Spleen (tissue), 11 donors: ENCODE measurements at regions not wholly inside any gene's neighbourhood (a gene's known extent, or its start where the extent isn't known, plus 50 kb on each side); places are given as distances from the start of the nearest gene placed in this dataset.
"Not testable (repeated sequence)": the region's sequence is repeated elsewhere in the genome, so short reads cannot be mapped to it uniquely, and the experiment has no call there.

Experiments
- DNase-seq: peaks from one replicate; pipeline ENCODE4 v3.0.0-alpha.2; 2020
- H3K27ac ChIP-seq, 8 donors: fragments of 200-600 bp; sonication (generic) in 7 of 8; 1 replicate in 4 of 8; 2 replicates in 4 of 8; pipeline versions ENCODE4 v1.5.0 to v1.8.0; 2016 to 2021; ENCODE audit warnings: inconsistent platforms in 4 of 8, mild to moderate bottlenecking in 4 of 8, moderate library complexity in 1 of 8
- H3K27me3 ChIP-seq, 7 donors: fragments of 200-600 bp; sonication (generic) in 6 of 7; replicated peaks in 1 of 7; 1 replicate in 4 of 7; 2 replicates in 3 of 7; pipeline versions ENCODE4 v1.5.0 to v1.8.0; 2016 to 2021; ENCODE audit warnings: inconsistent platforms in 3 of 7, mild to moderate bottlenecking in 1 of 7
- H3K36me3 ChIP-seq, 6 donors: fragments of 200-600 bp; sonication (generic) in 5 of 6; 1 replicate in 4 of 6; 2 replicates in 2 of 6; pipeline versions ENCODE4 v1.5.0 to v1.8.0; 2016 to 2021; ENCODE audit warnings: inconsistent platforms in 2 of 6
- H3K4me1 ChIP-seq, 6 donors: fragments of 200-600 bp; sonication (generic) in 5 of 6; 1 replicate in 3 of 6; 2 replicates in 3 of 6; pipeline versions ENCODE4 v1.5.0 to v1.8.0; 2016 to 2021; ENCODE audit warnings: inconsistent platforms in 3 of 6
- H3K4me3 ChIP-seq, 8 donors: fragments of 200-600 bp; sonication (generic) in 7 of 8; 1 replicate in 4 of 8; 2 replicates in 4 of 8; pipeline versions ENCODE4 v1.5.0 to v1.8.0; 2016 to 2021; ENCODE audit warnings: inconsistent platforms in 4 of 8, mild to moderate bottlenecking in 4 of 8, moderate library complexity in 2 of 8
- H3K9me3 ChIP-seq, 8 donors: fragments of 200-600 bp; sonication (generic) in 7 of 8; 1 replicate in 4 of 8; 2 replicates in 4 of 8; pipeline versions ENCODE4 v1.5.0 to v1.8.0; 2016 to 2021; ENCODE audit warnings: inconsistent platforms in 4 of 8
- POLR2A ChIP-seq, 3 donors: fragments of 450-650 bp; IDR thresholded peaks; one replicate each; pipeline ENCODE4 v1.5.1; 2017; ENCODE audit warnings: antibody characterized with exemption in 3 of 3, mild to moderate bottlenecking in 1 of 3
- POLR2AphosphoS5 ChIP-seq, 3 donors: sonication (generic); formaldehyde crosslinking; IDR thresholded peaks; one replicate each; pipeline ENCODE4 v1.5.1; 2017; ENCODE audit warnings: antibody characterized with exemption in 3 of 3
- WGBS, 5 donors: extraction: QIAGEN DNeasy Blood & Tissue Kit in 3 of 5; methylation state at CpG; one replicate each; pipeline versions ENCODE4 v1.1.5 to v1.1.7; 2013 to 2018; 5-methylcytosine and 5-hydroxymethylcytosine counted together
- intact Hi-C: fragments of 100-400 bp; cut with DNase I; formaldehyde crosslinking; loops from one replicate; pipeline ENCODE4 v1.15.0; 2023; ENCODE audit warnings: low total_unique reads
- TF ChIP-seq, protein P1 (sequence below), 11 experiments: fragments of 200-600 bp in 7 of 11; fragments of 450-650 bp in 4 of 11; sonication (generic) in 4 of 11; IDR thresholded peaks in 8 of 11; conservative IDR thresholded peaks in 3 of 11; 1 replicate in 7 of 11; 2 replicates in 4 of 11; pipeline versions ENCODE4 v1.4.0 to v1.8.0; 2016 to 2021; ENCODE audit warnings: antibody characterized with exemption in 11 of 11, inconsistent platforms in 4 of 11, mild to moderate bottlenecking in 1 of 11
- donor health status: healthy with polysubstance abuse.
- donor health status: DM: no; HTN: no; CAD: no; lungs with moderate emphysema.
- donor health status: DM: no; HTN: no; CAD: no.
- donor health status: Bipolar disorder and iron deficiency.
- donor health status: healthy.
- donor health status: DM: no; HTN: no; CAD: no.
- donor health status: DM: yes; HTN: yes; CAD: no.

DNA sequence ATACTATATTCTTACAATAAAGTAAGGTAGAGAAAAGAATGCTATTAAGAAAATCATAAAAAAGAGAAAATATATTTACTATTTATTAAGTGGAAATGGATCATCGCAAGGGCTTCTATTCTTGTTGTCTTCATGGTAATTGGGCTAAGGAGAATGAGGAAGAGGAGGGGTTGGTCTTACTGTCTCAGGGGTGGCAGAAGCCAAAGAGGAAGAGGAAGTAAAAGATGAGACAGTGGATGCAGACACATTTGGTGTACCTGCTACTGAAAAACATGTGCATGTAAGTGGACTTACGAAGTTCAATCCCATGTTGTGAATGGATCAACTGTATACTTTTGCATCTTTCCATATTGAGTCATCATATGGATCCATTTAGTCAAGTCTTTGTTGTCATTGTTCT is 1502.1 kb upstream of the ADGRL3 start:
- intact Hi-C loops = no loop called here
- no peaks in the 10 kb centered on the region for H3K9me3 ChIP-seq
- no peak overlapping the region for H3K27ac ChIP-seq
- no peaks in the 10 kb centered on the region for H3K27me3 ChIP-seq
- no peak for DNase-seq
- H3K36me3 ChIP-seq = no peaks in the 10 kb centered on the region
- WGBS, 5 donors = 77 to 92% (median 82%) methylated on average over 2 of the region's 2 CpGs
- H3K4me3 ChIP-seq = no peak overlapping the region
- TF ChIP-seq POLR2AphosphoS5 (IDR thresholded peaks at IDR 0.05) = no peak
- TF ChIP-seq POLR2A (IDR thresholded peaks at IDR 0.05) = no peak
- TF ChIP-seq, protein P1, sequence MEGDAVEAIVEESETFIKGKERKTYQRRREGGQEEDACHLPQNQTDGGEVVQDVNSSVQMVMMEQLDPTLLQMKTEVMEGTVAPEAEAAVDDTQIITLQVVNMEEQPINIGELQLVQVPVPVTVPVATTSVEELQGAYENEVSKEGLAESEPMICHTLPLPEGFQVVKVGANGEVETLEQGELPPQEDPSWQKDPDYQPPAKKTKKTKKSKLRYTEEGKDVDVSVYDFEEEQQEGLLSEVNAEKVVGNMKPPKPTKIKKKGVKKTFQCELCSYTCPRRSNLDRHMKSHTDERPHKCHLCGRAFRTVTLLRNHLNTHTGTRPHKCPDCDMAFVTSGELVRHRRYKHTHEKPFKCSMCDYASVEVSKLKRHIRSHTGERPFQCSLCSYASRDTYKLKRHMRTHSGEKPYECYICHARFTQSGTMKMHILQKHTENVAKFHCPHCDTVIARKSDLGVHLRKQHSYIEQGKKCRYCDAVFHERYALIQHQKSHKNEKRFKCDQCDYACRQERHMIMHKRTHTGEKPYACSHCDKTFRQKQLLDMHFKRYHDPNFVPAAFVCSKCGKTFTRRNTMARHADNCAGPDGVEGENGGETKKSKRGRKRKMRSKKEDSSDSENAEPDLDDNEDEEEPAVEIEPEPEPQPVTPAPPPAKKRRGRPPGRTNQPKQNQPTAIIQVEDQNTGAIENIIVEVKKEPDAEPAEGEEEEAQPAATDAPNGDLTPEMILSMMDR (IDR thresholded peaks at IDR 0.05 in 8 of 11, conservative IDR thresholded peaks at IDR 0.05 in 3 of 11) = no peak
- H3K4me1 ChIP-seq = no peaks in the 10 kb centered on the region

DNA sequence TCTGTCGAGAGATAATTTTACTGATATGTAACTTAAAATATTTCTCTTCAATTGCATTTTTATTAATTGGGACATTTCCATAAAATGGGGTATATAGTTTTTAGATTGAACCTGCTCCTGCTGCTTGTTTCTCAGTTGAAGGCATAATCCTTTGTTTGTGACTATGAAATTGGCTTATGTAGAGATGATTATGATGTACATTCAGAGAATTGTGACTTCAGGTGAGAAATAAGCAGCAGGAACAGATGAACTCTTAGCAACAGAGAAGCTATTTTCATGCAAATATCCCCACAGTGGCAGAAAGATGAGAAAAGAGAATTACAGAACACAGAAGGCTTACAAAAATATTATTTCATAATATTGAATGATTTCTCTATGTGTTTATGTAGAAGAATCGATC is 1499.5 kb upstream of the ADGRL3 start:
- no peaks in the 10 kb centered on the region for H3K36me3 ChIP-seq
- no peaks in the 10 kb centered on the region for H3K9me3 ChIP-seq
- H3K27me3 ChIP-seq = no peaks in the 10 kb centered on the region
- DNase-seq = no peak
- WGBS, 5 donors = 82 to 90% (median 87%) methylated on average over 2 of the region's 2 CpGs
- no peak overlapping the region for H3K4me3 ChIP-seq
- intact Hi-C loops = no loop called here
- H3K4me1 ChIP-seq = no peaks in the 10 kb centered on the region
- no peak overlapping the region for H3K27ac ChIP-seq
- TF ChIP-seq, protein P1 (IDR thresholded peaks at IDR 0.05 in 8 of 11, conservative IDR thresholded peaks at IDR 0.05 in 3 of 11) = no peak
- no peak for TF ChIP-seq POLR2AphosphoS5 (IDR thresholded peaks at IDR 0.05)

DNA sequence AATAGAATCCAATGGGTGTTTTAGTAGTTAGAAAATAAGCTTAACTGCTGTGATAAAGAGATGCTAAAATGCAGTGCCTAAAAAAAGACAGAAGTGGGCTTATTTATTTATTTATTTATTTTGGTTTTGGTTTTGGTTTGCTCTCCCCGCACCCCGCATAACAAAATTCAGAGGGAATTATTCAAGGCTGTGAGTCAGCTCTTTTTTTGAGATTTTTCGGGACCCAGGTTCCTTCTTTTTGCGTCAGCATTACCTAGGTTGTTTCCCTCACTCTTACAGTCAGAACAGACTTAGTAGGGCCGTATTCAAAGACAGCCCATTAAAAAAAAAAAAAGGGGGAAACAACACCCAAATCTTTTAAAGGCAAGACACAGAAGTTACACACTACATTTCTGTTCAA is 1495.5 kb upstream of the ADGRL3 start:
- 20 to 52% (median 32%) methylated on average over 5 of the region's 5 CpGs for WGBS, 5 donors
- Histone ChIP-seq H3K27me3 (no peaks in the 10 kb centered on the region), H3K4me3 (no peak overlapping the region), H3K9me3 (no peaks in the 10 kb centered on the region), H3K27ac (no peak overlapping the region), H3K4me1 (no peaks in the 10 kb centered on the region), H3K36me3 (no peaks in the 10 kb centered on the region)
- TF ChIP-seq POLR2AphosphoS5 (IDR thresholded peaks at IDR 0.05) (no peak), POLR2A (IDR thresholded peaks at IDR 0.05) (no peak)
- TF ChIP-seq, protein P1 (IDR thresholded peaks at IDR 0.05 in 8 of 11, conservative IDR thresholded peaks at IDR 0.05 in 3 of 11) = no peak
- no peak for DNase-seq
- intact Hi-C loops = no loop called here

DNA sequence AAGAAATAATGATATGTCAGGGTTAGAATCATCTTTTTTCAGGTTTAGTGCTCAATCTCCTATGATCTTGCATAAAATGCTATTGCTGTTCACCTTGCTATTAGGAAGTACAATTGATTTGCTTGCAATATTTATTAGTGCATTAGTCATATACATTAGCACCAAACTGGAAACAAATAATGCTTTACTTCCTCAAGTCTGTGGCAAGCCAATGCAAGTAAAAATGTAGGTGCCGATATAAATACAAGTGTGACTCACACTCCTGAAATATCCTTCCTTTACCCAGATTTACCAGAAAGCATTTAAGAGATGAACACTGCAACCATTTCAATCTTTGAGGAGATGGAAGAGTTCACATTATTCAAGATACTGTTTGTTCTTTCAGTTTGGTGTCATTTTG is 1487.7 kb upstream of the ADGRL3 start:
- no peak for DNase-seq
- TF ChIP-seq POLR2AphosphoS5 (IDR thresholded peaks at IDR 0.05) = no peak
- TF ChIP-seq, protein P1 (IDR thresholded peaks at IDR 0.05 in 8 of 11, conservative IDR thresholded peaks at IDR 0.05 in 3 of 11) = no peak
- TF ChIP-seq POLR2A (IDR thresholded peaks at IDR 0.05) = no peak
- 65 to 82% (median 67%) methylated on average over 1 of the region's 1 CpG for WGBS, 5 donors

DNA sequence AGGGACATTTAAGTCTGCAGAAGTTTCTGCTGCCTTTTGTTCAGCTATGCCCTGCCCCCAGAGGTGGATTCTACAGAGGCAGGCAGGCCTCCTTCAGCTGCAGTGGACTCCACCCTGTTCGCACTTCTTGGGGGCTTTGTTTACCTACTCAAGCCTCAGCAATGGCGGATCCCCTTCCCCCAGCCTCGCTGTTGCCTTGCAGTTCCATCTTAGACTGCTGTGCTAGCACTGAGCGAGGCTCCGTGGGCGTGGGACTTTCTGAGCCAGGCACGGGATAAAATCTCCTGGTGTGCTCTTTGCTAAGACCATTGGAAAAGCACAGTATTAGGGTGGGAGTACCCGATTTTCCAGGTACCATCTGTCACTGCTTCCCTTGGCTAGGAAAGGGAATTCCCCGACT is 1475.8 kb upstream of the ADGRL3 start:
- H3K27me3 ChIP-seq, H3K36me3 ChIP-seq, DNase-seq, H3K4me1 ChIP-seq, H3K27ac ChIP-seq, H3K4me3 ChIP-seq, intact Hi-C loops: not testable (repeated sequence)
- H3K9me3 ChIP-seq = peaks cover 0 to 27% (median 4%) of the 10 kb centered on the region in 8 donors
- WGBS, 5 donors = 73 to 93% (median 88%) methylated on average over 9 of the region's 9 CpGs

More for the DNA sequence above, 1487.7 kb upstream of the ADGRL3 start:
- no peak overlapping the region for H3K4me3 ChIP-seq
- no peaks in the 10 kb centered on the region for H3K36me3 ChIP-seq
- intact Hi-C loops = no loop called here
- peaks cover 0 to under 1% (median 0%) of the 10 kb centered on the region in 8 donors for H3K9me3 ChIP-seq
- H3K4me1 ChIP-seq = no peaks in the 10 kb centered on the region
- no peak overlapping the region for H3K27ac ChIP-seq
- no peaks in the 10 kb centered on the region for H3K27me3 ChIP-seq
